22Rv1 (cell line): ENCODE measurements at regions not wholly inside any gene's neighbourhood (a gene's known extent, or its start where the extent isn't known, plus 50 kb on each side); places are given as distances from the start of the nearest gene placed in this dataset.

Experiments used
- ZFX ChIP-seq: fragments of 450-650 bp; IDR thresholded peaks from 2 replicates; pipeline ENCODE4 v1.6.1; 2017; ENCODE audit warnings: antibody characterized with exemption, borderline replicate concordance
- TF ChIP-seq, protein P1 (sequence below): fragments of 450-650 bp; IDR thresholded peaks from 2 replicates; pipeline ENCODE4 v1.5.1; 2017; ENCODE audit warnings: mild to moderate bottlenecking

DNA sequence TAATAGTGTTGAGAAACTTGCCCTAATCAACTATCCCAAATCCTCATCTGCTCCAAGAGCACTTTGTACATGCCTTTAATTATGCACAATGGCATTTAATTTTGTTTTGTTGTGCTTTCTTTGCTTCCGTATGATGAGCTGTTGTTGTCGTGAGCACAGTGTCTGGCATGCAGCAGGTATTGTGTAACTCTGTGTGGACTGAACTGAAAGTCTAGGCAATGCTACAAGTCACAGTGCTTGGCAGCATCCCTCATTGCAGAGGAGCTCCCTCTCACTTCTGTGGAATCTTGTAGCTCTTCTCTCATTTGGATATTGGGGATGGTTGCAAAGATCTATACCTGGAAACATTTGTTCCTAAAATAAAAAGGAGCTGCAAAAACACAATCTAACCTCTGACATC is 502.2 kb upstream of the CA10 start:
- TF ChIP-seq, protein P1, sequence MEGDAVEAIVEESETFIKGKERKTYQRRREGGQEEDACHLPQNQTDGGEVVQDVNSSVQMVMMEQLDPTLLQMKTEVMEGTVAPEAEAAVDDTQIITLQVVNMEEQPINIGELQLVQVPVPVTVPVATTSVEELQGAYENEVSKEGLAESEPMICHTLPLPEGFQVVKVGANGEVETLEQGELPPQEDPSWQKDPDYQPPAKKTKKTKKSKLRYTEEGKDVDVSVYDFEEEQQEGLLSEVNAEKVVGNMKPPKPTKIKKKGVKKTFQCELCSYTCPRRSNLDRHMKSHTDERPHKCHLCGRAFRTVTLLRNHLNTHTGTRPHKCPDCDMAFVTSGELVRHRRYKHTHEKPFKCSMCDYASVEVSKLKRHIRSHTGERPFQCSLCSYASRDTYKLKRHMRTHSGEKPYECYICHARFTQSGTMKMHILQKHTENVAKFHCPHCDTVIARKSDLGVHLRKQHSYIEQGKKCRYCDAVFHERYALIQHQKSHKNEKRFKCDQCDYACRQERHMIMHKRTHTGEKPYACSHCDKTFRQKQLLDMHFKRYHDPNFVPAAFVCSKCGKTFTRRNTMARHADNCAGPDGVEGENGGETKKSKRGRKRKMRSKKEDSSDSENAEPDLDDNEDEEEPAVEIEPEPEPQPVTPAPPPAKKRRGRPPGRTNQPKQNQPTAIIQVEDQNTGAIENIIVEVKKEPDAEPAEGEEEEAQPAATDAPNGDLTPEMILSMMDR = no peak
- no peak for TF ChIP-seq ZFX
